NCI-H510A treated with DMSO at 0.1 percent for 48 hours (cell line): ENCODE measurements at regions not wholly inside any gene's neighbourhood (a gene's known extent, or its start where the extent isn't known, plus 50 kb on each side); places are given as distances from the start of the nearest gene placed in this dataset.

Source experiments
- DNase-seq: peaks from one replicate; lab custom pipeline; 2025; lab: John Stamatoyannopoulos, UW

DNA sequence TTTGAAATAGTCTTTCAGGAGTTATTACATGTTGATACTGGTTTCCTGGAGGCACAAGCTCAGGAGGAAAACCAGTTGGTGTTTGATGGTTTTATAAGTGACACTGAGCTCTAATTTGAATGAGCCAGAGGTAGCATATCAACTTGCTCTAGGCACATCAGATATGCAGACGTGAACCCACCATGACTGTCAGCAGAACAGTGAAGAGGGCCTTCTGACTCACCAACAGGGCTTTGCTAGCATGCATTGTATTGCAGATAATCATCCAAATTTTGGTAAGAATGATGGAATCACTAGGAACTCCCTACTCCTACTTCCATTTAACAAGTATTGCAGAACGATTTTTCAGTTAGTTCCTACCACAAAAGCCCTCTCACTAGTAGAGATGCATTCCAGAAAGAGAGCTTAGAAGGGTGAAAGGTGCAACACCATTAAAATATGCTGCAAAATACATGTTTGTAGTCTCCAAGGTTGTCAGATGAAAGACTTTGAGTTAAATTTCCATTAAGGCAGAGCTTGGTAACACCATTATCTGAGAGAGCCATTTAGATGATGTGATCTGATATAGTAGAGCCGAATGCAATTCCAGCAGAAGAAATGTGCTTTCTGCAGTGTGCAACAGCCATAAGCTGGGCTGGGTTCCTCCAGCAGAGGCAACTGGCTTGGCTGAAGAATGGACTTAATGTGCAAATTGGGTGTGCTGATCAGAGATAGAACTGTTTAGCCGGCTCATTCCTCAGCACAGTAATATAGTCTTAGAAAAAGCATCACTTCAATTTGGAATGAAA lies 968.7 kb upstream of the ADGRB3 start:
- DNase-seq = no peak

GRCh38 chr6:67664942-67665341 lies 970.1 kb upstream of the ADGRB3 start:
- no peak for DNase-seq

- DNase-seq = no peak
Measured at GRCh38 chr6:67663105-67663895, 971.8 kb upstream of the ADGRB3 start.

- DNase-seq = no peak
Measured at GRCh38 chr6:67653561-67653960, 981.5 kb upstream of the ADGRB3 start.

- no peak for DNase-seq
Measured at GRCh38 chr6:67646550-67646949, 988.5 kb upstream of the ADGRB3 start.

- no peak for DNase-seq
Measured at GRCh38 chr6:67643281-67643680, 991.8 kb upstream of the ADGRB3 start.

DNA sequence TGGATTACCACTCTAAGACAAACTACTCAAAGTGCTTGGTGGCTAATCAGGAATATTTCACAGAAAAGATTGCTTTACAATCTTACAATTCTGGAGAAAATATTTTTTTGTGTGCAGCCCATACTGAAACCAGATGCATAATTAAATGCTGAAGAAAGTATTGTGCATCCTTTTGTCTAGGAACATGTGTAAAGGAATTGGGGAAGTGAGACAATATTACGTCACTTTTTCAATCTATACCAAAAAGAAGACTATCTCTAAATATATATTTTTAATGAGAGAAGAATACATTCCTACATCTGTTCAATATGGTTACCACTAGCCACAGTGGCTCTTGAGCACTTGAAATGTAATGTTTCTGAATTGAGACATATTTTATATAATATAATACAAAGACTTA lies 992.5 kb upstream of the ADGRB3 start:
- DNase-seq = no peak

DNA sequence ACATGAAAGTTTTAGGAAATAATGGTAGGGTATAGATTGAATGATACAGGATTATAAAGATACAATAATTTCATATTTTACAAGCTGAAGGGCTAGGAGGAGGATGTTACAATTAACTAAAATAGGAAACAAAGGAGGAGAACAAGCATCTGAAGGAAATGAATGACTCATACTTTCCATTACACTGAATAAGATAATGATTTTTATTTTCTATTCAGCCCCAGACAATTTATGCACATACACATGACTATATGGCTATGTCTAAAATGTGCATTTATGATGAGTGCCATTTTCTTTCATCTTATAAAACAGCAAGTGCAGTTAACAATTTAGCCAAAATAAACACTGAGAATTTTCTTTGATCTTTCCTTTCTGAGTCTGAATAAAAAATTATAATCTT lies 994.6 kb upstream of the ADGRB3 start:
- DNase-seq = no peak

DNA sequence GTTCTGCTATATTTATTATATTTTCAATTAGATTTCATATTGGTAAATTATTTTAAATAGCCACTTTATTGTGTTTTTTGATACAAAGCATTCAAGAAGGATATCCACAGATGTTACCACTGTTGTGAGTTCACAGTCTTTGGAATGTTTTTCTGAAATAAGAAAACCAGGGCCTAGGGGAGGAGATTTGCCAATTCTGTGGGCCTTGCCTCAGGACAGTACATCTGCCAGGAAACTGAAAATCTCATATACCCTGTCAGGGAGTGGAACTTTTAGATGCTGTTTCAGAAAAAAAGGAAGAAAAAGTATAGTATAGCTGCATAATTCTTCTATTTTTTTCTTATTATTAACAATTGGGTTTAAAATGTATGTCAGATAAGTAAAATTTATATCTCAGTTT lies 995.9 kb upstream of the ADGRB3 start:
- DNase-seq = no peak

GRCh38 chr6:67634199-67634598 lies 1000.9 kb upstream of the ADGRB3 start:
- no peak for DNase-seq

DNA sequence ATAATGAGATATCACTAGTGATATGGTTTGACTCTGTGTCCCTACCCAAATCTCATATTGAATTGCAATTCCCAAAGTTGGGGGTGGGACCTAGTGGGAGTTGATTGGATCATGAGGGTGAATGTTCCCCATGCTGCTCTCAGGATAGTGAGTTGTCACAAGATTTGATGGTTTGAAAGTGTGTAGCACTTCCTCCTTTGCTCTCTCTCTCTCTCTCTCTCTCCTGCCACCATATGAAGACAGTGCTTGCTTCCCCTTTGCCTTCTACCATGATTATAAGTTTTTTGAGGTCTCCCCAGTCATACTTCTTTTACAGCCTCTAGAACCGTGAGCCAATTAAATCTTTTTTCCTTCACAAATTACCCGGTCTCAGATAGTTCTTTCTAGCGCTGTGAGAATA lies 1002.0 kb upstream of the ADGRB3 start:
- no peak for DNase-seq

DNA sequence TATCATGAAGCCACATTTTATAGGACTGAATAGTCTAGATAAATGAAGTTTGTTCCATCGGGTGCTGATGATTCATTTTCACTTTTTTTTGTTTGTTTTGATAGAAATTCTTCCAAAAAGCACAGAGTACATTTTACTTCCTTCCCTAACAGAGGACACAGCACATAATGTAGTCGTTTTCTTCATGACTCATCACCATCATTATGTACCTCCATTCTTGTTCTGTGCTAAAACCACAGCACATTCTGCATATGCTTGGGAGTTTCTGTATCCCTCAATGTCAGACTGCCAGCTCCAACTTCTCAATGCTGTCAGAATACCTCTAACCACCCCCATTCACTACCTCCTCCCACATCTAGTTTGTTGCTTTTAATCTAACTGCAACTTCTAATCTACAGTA lies 1004.9 kb upstream of the ADGRB3 start:
- DNase-seq = no peak

DNA sequence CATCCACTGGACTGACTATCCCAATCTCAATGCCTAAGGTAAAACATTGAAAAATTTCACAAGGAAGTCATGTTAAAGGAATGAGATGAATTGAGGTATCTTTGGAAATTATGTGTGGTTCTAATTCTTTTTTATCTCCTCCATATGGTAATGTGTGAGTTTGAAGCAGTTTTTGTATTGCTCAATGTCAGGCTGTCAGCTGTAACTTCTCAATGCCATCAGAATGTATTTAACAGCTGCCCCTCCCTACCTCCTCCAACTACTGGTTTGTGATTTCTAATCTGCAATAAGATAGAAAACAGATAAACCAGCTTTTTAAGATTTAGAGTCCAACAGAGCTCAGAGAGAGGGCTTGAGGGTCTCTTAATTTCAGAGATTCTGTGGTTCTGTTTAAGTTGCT lies 1005.8 kb upstream of the ADGRB3 start:
- DNase-seq = no peak

GRCh38 chr6:67615796-67616195 lies 1019.3 kb upstream of the ADGRB3 start:
- no peak for DNase-seq

DNA sequence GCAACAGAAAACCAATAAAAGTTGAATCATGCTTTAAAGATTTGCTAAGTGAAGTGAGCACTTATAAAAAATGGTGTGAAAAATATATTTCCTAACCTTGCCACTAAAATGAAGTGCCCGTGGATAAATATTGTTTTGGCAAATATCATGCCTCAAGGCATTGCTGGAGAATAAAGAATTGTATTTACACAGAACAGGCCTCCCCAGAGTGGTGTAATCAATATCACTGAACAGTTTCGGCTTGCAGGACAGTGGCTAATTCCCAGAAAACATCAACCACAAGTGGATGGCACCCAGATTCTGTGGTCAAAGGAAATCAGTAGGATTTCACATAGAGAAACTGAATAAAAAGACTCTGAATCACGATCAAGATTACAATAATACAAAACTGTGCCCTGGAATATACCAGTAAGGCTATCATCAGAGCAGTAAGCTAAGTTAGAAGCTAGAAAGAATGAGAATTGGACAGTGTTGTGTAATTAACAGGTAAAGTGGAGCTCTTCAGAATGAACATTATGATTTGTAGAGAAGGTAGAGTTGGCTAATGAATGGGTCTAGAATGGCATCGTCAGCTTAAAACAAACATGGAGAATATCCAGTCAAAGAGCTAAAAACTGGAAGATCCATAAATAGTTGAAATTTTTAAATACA lies 1026.9 kb upstream of the ADGRB3 start:
- no peak for DNase-seq

DNA sequence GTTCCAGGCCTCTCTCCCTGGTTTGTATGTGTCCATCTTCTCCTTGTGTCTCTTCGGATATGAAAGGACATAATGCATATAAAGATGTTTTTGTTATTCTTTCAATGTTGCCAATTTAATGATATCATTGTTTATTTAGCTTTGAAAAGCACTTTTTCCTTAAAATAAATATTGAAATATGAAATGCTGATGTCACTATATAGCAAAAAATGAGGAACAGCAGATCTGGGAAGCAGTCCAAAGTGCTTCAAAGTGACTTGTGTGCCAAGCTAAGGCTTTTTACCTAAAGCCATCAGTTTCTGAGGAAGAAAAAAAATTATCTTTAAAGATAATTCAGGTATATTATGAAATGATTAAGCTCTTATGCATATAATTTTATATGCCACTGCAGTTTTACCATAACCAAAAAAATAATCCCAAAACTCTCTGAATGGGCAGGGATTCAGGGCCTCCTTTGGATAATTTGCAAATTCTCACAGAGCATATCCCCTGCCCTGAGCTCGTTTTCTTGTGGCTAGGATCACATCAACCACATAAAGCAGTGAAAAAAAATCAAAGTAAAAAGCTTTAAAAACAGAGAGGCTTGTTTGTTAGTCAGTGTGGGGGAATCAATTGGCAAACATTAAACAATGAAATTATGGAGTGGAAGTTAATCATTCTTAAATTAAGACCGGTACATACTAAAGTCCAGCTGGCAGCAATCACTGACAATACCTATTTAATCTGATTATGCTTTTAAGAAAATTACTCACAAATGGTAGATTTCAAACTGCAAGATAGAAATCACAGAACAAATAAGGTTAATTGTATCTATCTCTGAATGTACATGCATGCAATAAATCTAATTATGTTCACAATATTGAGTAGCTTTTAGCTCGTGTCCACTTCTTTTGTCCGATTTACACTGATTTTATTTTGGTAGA lies 1027.9 kb upstream of the ADGRB3 start:
- DNase-seq = no peak

GRCh38 chr6:67594366-67594765 lies 1040.7 kb upstream of the ADGRB3 start:
- DNase-seq = no peak

GRCh38 chr6:67593247-67593646 lies 1041.8 kb upstream of the ADGRB3 start:
- DNase-seq = no peak

GRCh38 chr6:67591910-67592309 lies 1043.2 kb upstream of the ADGRB3 start:
- no peak for DNase-seq

DNA sequence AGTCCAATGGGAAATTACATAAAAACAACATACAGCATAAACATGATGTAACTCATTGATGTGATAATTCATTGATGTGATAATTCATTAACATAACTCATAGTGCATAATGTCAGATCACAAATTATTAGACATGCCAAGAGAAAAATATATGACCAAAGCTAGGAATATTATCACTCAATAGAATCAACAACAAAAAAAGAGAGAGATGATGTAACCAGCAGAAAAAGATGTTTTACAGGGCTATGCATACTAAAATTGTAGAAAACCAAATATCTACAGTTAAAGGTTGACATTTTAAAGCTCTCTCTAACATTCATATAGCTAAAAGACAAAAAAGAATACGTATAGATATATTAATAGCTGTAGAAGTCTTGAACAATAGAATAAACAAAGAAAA lies 1067.2 kb upstream of the ADGRB3 start:
- DNase-seq = no peak

GRCh38 chr6:67563671-67564070 lies 1071.4 kb upstream of the ADGRB3 start:
- no peak for DNase-seq

- DNase-seq = no peak
Measured at GRCh38 chr6:67560068-67560467, 1075.0 kb upstream of the ADGRB3 start.
